ENCODE measurements at regions not wholly inside any gene's neighbourhood (a gene's known extent, or its start where the extent isn't known, plus 50 kb on each side); places are given as distances from the start of the nearest gene placed in this dataset.

GRCh38 chr2:208648368-208648767 is 241.8 kb downstream of the PTH2R start:
- H3K4me3 ChIP-seq (ENCODE audit: low read depth in 1 of 3, low read length in 3 of 3): no peak overlapping the region
- no peak overlapping the region for H3K9ac ChIP-seq (ENCODE audit: low read depth in 1 of 2, low read length in 2 of 2)
- WGBS: 71% methylated on average over 4 of the region's 4 CpGs
- DNase-seq (ENCODE audit: low spot score): no peak
- TF ChIP-seq JUND (IDR thresholded peaks at IDR 0.05) (no peak), YY1 (IDR thresholded peaks at IDR 0.05) (no peak), TAF1 (conservative IDR thresholded peaks at IDR 0.05) (no peak), RXRA (IDR thresholded peaks at IDR 0.05) (no peak), GABPA (IDR thresholded peaks at IDR 0.05 in 1 of 2, conservative IDR thresholded peaks at IDR 0.05 in 1 of 2) (no peak), HNF4G (IDR thresholded peaks at IDR 0.05) (no peak), FOXA2 (IDR thresholded peaks at IDR 0.05) (no peak), MAX (IDR thresholded peaks at IDR 0.05) (no peak), REST (IDR thresholded peaks at IDR 0.05) (no peak), ATF3 (IDR thresholded peaks at IDR 0.05) (no peak)
- no peaks in the 10 kb centered on the region for H3K27me3 ChIP-seq (ENCODE audit: control insufficient read depth in 4 of 4, insufficient read depth in 4 of 4, low read length in 3 of 4)
- no peaks in the 10 kb centered on the region for H3K9me3 ChIP-seq (ENCODE audit: control insufficient read depth in 4 of 4, low read length in 3 of 4)
- no peak overlapping the region for H3K27ac ChIP-seq (ENCODE audit: low read depth in 1 of 2, low read length in 2 of 2)
- H3K4me1 ChIP-seq (ENCODE audit: control insufficient read depth in 4 of 4, insufficient read depth in 4 of 4, low read length in 3 of 4): no peaks in the 10 kb centered on the region
- no peaks in the 10 kb centered on the region for H3K36me3 ChIP-seq (ENCODE audit: control insufficient read depth in 4 of 4, insufficient read depth in 3 of 4, low read depth in 1 of 4, low read length in 3 of 4)

GRCh38 chr2:208653383-208653782 is 246.8 kb downstream of the PTH2R start:
- 61% methylated on average over 3 of the region's 3 CpGs for WGBS
- H3K9me3 ChIP-seq (ENCODE audit: control insufficient read depth in 4 of 4, low read length in 3 of 4): no peaks in the 10 kb centered on the region
- no peak overlapping the region for H3K9ac ChIP-seq (ENCODE audit: low read depth in 1 of 2, low read length in 2 of 2)
- no peaks in the 10 kb centered on the region for H3K36me3 ChIP-seq (ENCODE audit: control insufficient read depth in 4 of 4, insufficient read depth in 3 of 4, low read depth in 1 of 4, low read length in 3 of 4)
- no peak overlapping the region for H3K4me3 ChIP-seq (ENCODE audit: low read depth in 1 of 3, low read length in 3 of 3)
- H3K27me3 ChIP-seq (ENCODE audit: control insufficient read depth in 4 of 4, insufficient read depth in 4 of 4, low read length in 3 of 4): no peaks in the 10 kb centered on the region
- no peaks in the 10 kb centered on the region for H3K4me1 ChIP-seq (ENCODE audit: control insufficient read depth in 4 of 4, insufficient read depth in 4 of 4, low read length in 3 of 4)
- no peak overlapping the region for H3K27ac ChIP-seq (ENCODE audit: low read depth in 1 of 2, low read length in 2 of 2)
- no peak for DNase-seq (ENCODE audit: low spot score)
- TF ChIP-seq NR2F2 (IDR thresholded peaks at IDR 0.05) (no peak), HNF4G (IDR thresholded peaks at IDR 0.05) (no peak), HNF4A (conservative IDR thresholded peaks at IDR 0.05) (no peak), FOXA2 (IDR thresholded peaks at IDR 0.05) (no peak), REST (IDR thresholded peaks at IDR 0.05) (no peak), GABPA (IDR thresholded peaks at IDR 0.05 in 1 of 2, conservative IDR thresholded peaks at IDR 0.05 in 1 of 2) (no peak), RAD21 (IDR thresholded peaks at IDR 0.05) (no peak), FOXA1 (IDR thresholded peaks at IDR 0.05) (no peak), YY1 (IDR thresholded peaks at IDR 0.05) (no peak), RXRA (IDR thresholded peaks at IDR 0.05) (no peak), CTCF (IDR thresholded peaks at IDR 0.05; ENCODE audit: low read depth, low read length, missing input control) (no peak), EGR1 (IDR thresholded peaks at IDR 0.05; ENCODE audit: low read depth in 2 of 2) (no peak), MAX (IDR thresholded peaks at IDR 0.05) (no peak), TAF1 (conservative IDR thresholded peaks at IDR 0.05) (no peak), ZBTB33 (IDR thresholded peaks at IDR 0.05) (no peak)
